ENCODE measurements at regions not wholly inside any gene's neighbourhood (a gene's known extent, or its start where the extent isn't known, plus 50 kb on each side); places are given as distances from the start of the nearest gene placed in this dataset.

- Mint-ChIP-seq H3K4me3 (no peak overlapping the region), H3K9me3 (no peaks in the 10 kb centered on the region), H3K4me1 (ENCODE audit: low read depth) (no peaks in the 10 kb centered on the region), H3K36me3 (ENCODE audit: low read depth) (no peaks in the 10 kb centered on the region), H3K27ac (no peak overlapping the region), H3K27me3 (ENCODE audit: insufficient read depth) (peaks cover 4% of the 10 kb centered on the region)
- DNase-seq (ENCODE audit: low spot score): no peak
- intact Hi-C loops (cut with micrococcal nuclease): no loop called here
These were observed 223.6 kb upstream of the ADGRL2 start for GRCh38 chr1:81577004-81577697.

- no peaks in the 10 kb centered on the region for H3K9me3 Mint-ChIP-seq
- intact Hi-C loops (cut with micrococcal nuclease): no loop called here
- no peak for DNase-seq (ENCODE audit: low spot score)
- H3K36me3 Mint-ChIP-seq (ENCODE audit: low read depth): no peaks in the 10 kb centered on the region
- H3K27me3 Mint-ChIP-seq (ENCODE audit: insufficient read depth): no peaks in the 10 kb centered on the region
- H3K4me3 Mint-ChIP-seq: no peak overlapping the region
- H3K4me1 Mint-ChIP-seq (ENCODE audit: low read depth): no peaks in the 10 kb centered on the region
- H3K27ac Mint-ChIP-seq: no peak overlapping the region
These were observed 226.3 kb upstream of the ADGRL2 start for GRCh38 chr1:81574408-81574807.

GRCh38 chr1:81573458-81573857 is 227.3 kb upstream of the ADGRL2 start:
- Mint-ChIP-seq H3K36me3 (ENCODE audit: low read depth) (no peaks in the 10 kb centered on the region), H3K27ac (no peak overlapping the region), H3K4me1 (ENCODE audit: low read depth) (no peaks in the 10 kb centered on the region), H3K27me3 (ENCODE audit: insufficient read depth) (no peaks in the 10 kb centered on the region), H3K4me3 (no peak overlapping the region), H3K9me3 (no peaks in the 10 kb centered on the region)
- intact Hi-C loops (cut with micrococcal nuclease): no loop called here
- DNase-seq (ENCODE audit: low spot score): no peak

- no peaks in the 10 kb centered on the region for H3K9me3 Mint-ChIP-seq
These were observed 228.8 kb upstream of the ADGRL2 start for GRCh38 chr1:81571946-81572345.

GRCh38 chr1:81569761-81570160 is 231.0 kb upstream of the ADGRL2 start:
- Mint-ChIP-seq H3K9me3 (no peaks in the 10 kb centered on the region), H3K36me3 (ENCODE audit: low read depth) (no peaks in the 10 kb centered on the region), H3K4me3 (no peak overlapping the region), H3K4me1 (ENCODE audit: low read depth) (no peaks in the 10 kb centered on the region), H3K27ac (no peak overlapping the region), H3K27me3 (ENCODE audit: insufficient read depth) (no peaks in the 10 kb centered on the region)
- no peak for DNase-seq (ENCODE audit: low spot score)
- intact Hi-C loops (cut with micrococcal nuclease): no loop called here

More at GRCh38 chr1:81571946-81572345, 228.8 kb upstream of the ADGRL2 start:
- Mint-ChIP-seq H3K4me3 (no peak overlapping the region), H3K36me3 (ENCODE audit: low read depth) (no peaks in the 10 kb centered on the region), H3K27me3 (ENCODE audit: insufficient read depth) (no peaks in the 10 kb centered on the region), H3K4me1 (ENCODE audit: low read depth) (no peaks in the 10 kb centered on the region), H3K27ac (no peak overlapping the region)
- intact Hi-C loops (cut with micrococcal nuclease): no loop called here
- DNase-seq (ENCODE audit: low spot score): no peak

GRCh38 chr1:81563632-81564031 is 237.1 kb upstream of the ADGRL2 start:
- Mint-ChIP-seq H3K27ac (no peak overlapping the region), H3K27me3 (ENCODE audit: insufficient read depth) (no peaks in the 10 kb centered on the region), H3K4me3 (no peak overlapping the region), H3K4me1 (ENCODE audit: low read depth) (no peaks in the 10 kb centered on the region), H3K36me3 (ENCODE audit: low read depth) (no peaks in the 10 kb centered on the region), H3K9me3 (no peaks in the 10 kb centered on the region)
- no peak for DNase-seq (ENCODE audit: low spot score)
- intact Hi-C loops (cut with micrococcal nuclease): no loop called here

GRCh38 chr1:81562934-81563333 is 237.8 kb upstream of the ADGRL2 start:
- Mint-ChIP-seq H3K36me3 (ENCODE audit: low read depth) (no peaks in the 10 kb centered on the region), H3K27ac (no peak overlapping the region), H3K4me1 (ENCODE audit: low read depth) (no peaks in the 10 kb centered on the region), H3K9me3 (no peaks in the 10 kb centered on the region), H3K4me3 (no peak overlapping the region), H3K27me3 (ENCODE audit: insufficient read depth) (no peaks in the 10 kb centered on the region)
- intact Hi-C loops (cut with micrococcal nuclease): no loop called here
- no peak for DNase-seq (ENCODE audit: low spot score)

- H3K4me3 Mint-ChIP-seq: no peak overlapping the region
- no peak for DNase-seq (ENCODE audit: low spot score)
- no peak overlapping the region for H3K27ac Mint-ChIP-seq
- no peaks in the 10 kb centered on the region for H3K36me3 Mint-ChIP-seq (ENCODE audit: low read depth)
- H3K4me1 Mint-ChIP-seq (ENCODE audit: low read depth): no peaks in the 10 kb centered on the region
- intact Hi-C loops (cut with micrococcal nuclease): no loop called here
- no peaks in the 10 kb centered on the region for H3K27me3 Mint-ChIP-seq (ENCODE audit: insufficient read depth)
- H3K9me3 Mint-ChIP-seq: no peaks in the 10 kb centered on the region
These were observed 240.1 kb upstream of the ADGRL2 start for GRCh38 chr1:81560629-81561028.

GRCh38 chr1:81559662-81560350 is 240.9 kb upstream of the ADGRL2 start:
- Mint-ChIP-seq H3K4me1 (ENCODE audit: low read depth) (no peaks in the 10 kb centered on the region), H3K9me3 (no peaks in the 10 kb centered on the region), H3K27ac (no peak overlapping the region), H3K27me3 (ENCODE audit: insufficient read depth) (no peaks in the 10 kb centered on the region), H3K4me3 (no peak overlapping the region), H3K36me3 (ENCODE audit: low read depth) (no peaks in the 10 kb centered on the region)
- intact Hi-C loops (cut with micrococcal nuclease): no loop called here
- DNase-seq (ENCODE audit: low spot score): no peak

GRCh38 chr1:81558291-81559076 is 242.2 kb upstream of the ADGRL2 start:
- Mint-ChIP-seq H3K9me3 (no peaks in the 10 kb centered on the region), H3K27ac (no peak overlapping the region), H3K36me3 (ENCODE audit: low read depth) (no peaks in the 10 kb centered on the region), H3K4me1 (ENCODE audit: low read depth) (no peaks in the 10 kb centered on the region), H3K27me3 (ENCODE audit: insufficient read depth) (no peaks in the 10 kb centered on the region), H3K4me3 (no peak overlapping the region)
- no peak for DNase-seq (ENCODE audit: low spot score)
- intact Hi-C loops (cut with micrococcal nuclease): no loop called here

- no peak overlapping the region for H3K4me3 Mint-ChIP-seq
- H3K36me3 Mint-ChIP-seq (ENCODE audit: low read depth): no peaks in the 10 kb centered on the region
- H3K4me1 Mint-ChIP-seq (ENCODE audit: low read depth): no peaks in the 10 kb centered on the region
- intact Hi-C loops (cut with micrococcal nuclease): no loop called here
- no peaks in the 10 kb centered on the region for H3K9me3 Mint-ChIP-seq
- peaks cover 2% of the 10 kb centered on the region for H3K27me3 Mint-ChIP-seq (ENCODE audit: insufficient read depth)
- H3K27ac Mint-ChIP-seq: no peak overlapping the region
- DNase-seq (ENCODE audit: low spot score): no peak
These were observed 243.8 kb upstream of the ADGRL2 start for GRCh38 chr1:81556968-81557367.

- Mint-ChIP-seq H3K4me3 (no peak overlapping the region), H3K9me3 (no peaks in the 10 kb centered on the region), H3K4me1 (ENCODE audit: low read depth) (no peaks in the 10 kb centered on the region), H3K27me3 (ENCODE audit: insufficient read depth) (peaks cover 4% of the 10 kb centered on the region), H3K27ac (no peak overlapping the region), H3K36me3 (ENCODE audit: low read depth) (no peaks in the 10 kb centered on the region)
- no peak for DNase-seq (ENCODE audit: low spot score)
- intact Hi-C loops (cut with micrococcal nuclease): no loop called here
These were observed 246.2 kb upstream of the ADGRL2 start for GRCh38 chr1:81554534-81554933.

GRCh38 chr1:81554108-81554507 is 246.6 kb upstream of the ADGRL2 start:
- H3K27me3 Mint-ChIP-seq (ENCODE audit: insufficient read depth): peaks cover 4% of the 10 kb centered on the region
- H3K36me3 Mint-ChIP-seq (ENCODE audit: low read depth): no peaks in the 10 kb centered on the region
- intact Hi-C loops (cut with micrococcal nuclease): no loop called here
- no peak overlapping the region for H3K4me3 Mint-ChIP-seq
- no peak overlapping the region for H3K27ac Mint-ChIP-seq
- H3K9me3 Mint-ChIP-seq: no peaks in the 10 kb centered on the region
- no peak for DNase-seq (ENCODE audit: low spot score)
- peaks cover 3% of the 10 kb centered on the region for H3K4me1 Mint-ChIP-seq (ENCODE audit: low read depth)

Measured in activated T-helper 1 cell treated with anti-CD3 and anti-CD28 coated beads, Interleukin-12 subunit alpha, Interleukin-12 subunit beta, Interleukin-2, Interleukin-4 antibody, amounts not matched to agents 30 ng/mL and 10 ng/mL and 1 ng/mL, durations not matched to agents 14 hours and 24 hours and 36 hours (primary cell).